ENCODE measurements at regions not wholly inside any gene's neighbourhood (a gene's known extent, or its start where the extent isn't known, plus 50 kb on each side); places are given as distances from the start of the nearest gene placed in this dataset.

- no peaks in the 10 kb centered on the region for H3K79me1 ChIP-seq (replicated peaks; ENCODE audit: low read length, poor library complexity, severe bottlenecking)
Observed at GRCh38 chr6:11292594-11293236, 60.2 kb upstream of the NEDD9 start.

GRCh38 chr6:11292091-11292490 is 59.6 kb upstream of the NEDD9 start:
- no peak overlapping the region for H3K18ac ChIP-seq (ENCODE audit: low read depth in 1 of 2, low read length in 2 of 2)
- H2AK5ac ChIP-seq (ENCODE audit: low read length, severe bottlenecking): no peak overlapping the region
- H3K4me3 ChIP-seq (ENCODE audit: insufficient read depth in 1 of 2, low read depth in 1 of 2, low read length in 2 of 2): no peak overlapping the region
- H3K14ac ChIP-seq (ENCODE audit: low read length in 2 of 2): no peak overlapping the region
- H3K23ac ChIP-seq (ENCODE audit: low read length in 2 of 2): no peak overlapping the region
- WGBS: 28% methylated on average over 4 of the region's 4 CpGs
- H4K91ac ChIP-seq (ENCODE audit: low read length): no peak overlapping the region
- H3K27me3 ChIP-seq (ENCODE audit: control insufficient read depth in 1 of 2, insufficient read depth in 1 of 2, low read length in 2 of 2): no peaks in the 10 kb centered on the region
- no peaks in the 10 kb centered on the region for H3K36me3 ChIP-seq (ENCODE audit: control insufficient read depth in 1 of 2, insufficient read depth in 2 of 2, low read depth in 1 of 2, low read length in 2 of 2)
- no peak overlapping the region for H2BK15ac ChIP-seq (ENCODE audit: low read depth, poor library complexity, severe bottlenecking)
- no peaks in the 10 kb centered on the region for H3K79me1 ChIP-seq (replicated peaks; ENCODE audit: low read length, poor library complexity, severe bottlenecking)
- no peak overlapping the region for H3K9ac ChIP-seq (ENCODE audit: low read length)
- no peak overlapping the region for H2BK120ac ChIP-seq (ENCODE audit: low read depth, low read length)
- H2BK12ac ChIP-seq (ENCODE audit: low read length in 2 of 2): no peak overlapping the region
- H3K4me2 ChIP-seq (ENCODE audit: low read length, poor library complexity, severe bottlenecking): no peak overlapping the region
- peaks cover 11% of the 10 kb centered on the region for H3K9me3 ChIP-seq (ENCODE audit: control insufficient read depth, low read length)
- peaks cover 2% of the 10 kb centered on the region for H3K4me1 ChIP-seq (ENCODE audit: control insufficient read depth, insufficient read depth, low read depth, low read length)
- H2BK5ac ChIP-seq (ENCODE audit: low read depth, low read length, poor library complexity, severe bottlenecking): no peak overlapping the region
- no peak overlapping the region for H3K27ac ChIP-seq (ENCODE audit: low read length, poor library complexity, severe bottlenecking)
- no peak overlapping the region for H2AFZ ChIP-seq (ENCODE audit: low read depth, low read length)
- H3K4ac ChIP-seq (ENCODE audit: low read depth in 1 of 2, low read length in 2 of 2): no peak overlapping the region
- H4K8ac ChIP-seq (ENCODE audit: low read length): no peak overlapping the region
- peak; percentile 23 for DNase-seq

More at GRCh38 chr6:11292594-11293236, 60.2 kb upstream of the NEDD9 start:
- Histone ChIP-seq H2BK15ac (ENCODE audit: low read depth, poor library complexity, severe bottlenecking) (no peak overlapping the region), H4K8ac (ENCODE audit: low read length) (no peak overlapping the region), H3K4me2 (ENCODE audit: low read length, poor library complexity, severe bottlenecking) (no peak overlapping the region), H3K27ac (ENCODE audit: low read length, poor library complexity, severe bottlenecking) (no peak overlapping the region), H3K14ac (ENCODE audit: low read length in 2 of 2) (no peak overlapping the region), H3K23ac (ENCODE audit: low read length in 2 of 2) (no peak overlapping the region), H3K9ac (ENCODE audit: low read length) (no peak overlapping the region), H3K9me3 (ENCODE audit: control insufficient read depth, low read length) (peaks cover 11% of the 10 kb centered on the region), H3K4me3 (ENCODE audit: insufficient read depth in 1 of 2, low read depth in 1 of 2, low read length in 2 of 2) (no peak overlapping the region), H2BK120ac (ENCODE audit: low read depth, low read length) (no peak overlapping the region), H2BK12ac (ENCODE audit: low read length in 2 of 2) (no peak overlapping the region), H2AK5ac (ENCODE audit: low read length, severe bottlenecking) (no peak overlapping the region), H3K4ac (ENCODE audit: low read depth in 1 of 2, low read length in 2 of 2) (no peak overlapping the region), H3K36me3 (ENCODE audit: control insufficient read depth in 1 of 2, insufficient read depth in 2 of 2, low read depth in 1 of 2, low read length in 2 of 2) (no peaks in the 10 kb centered on the region), H4K91ac (ENCODE audit: low read length) (no peak overlapping the region), H3K27me3 (ENCODE audit: control insufficient read depth in 1 of 2, insufficient read depth in 1 of 2, low read length in 2 of 2) (no peaks in the 10 kb centered on the region), H3K4me1 (ENCODE audit: control insufficient read depth, insufficient read depth, low read depth, low read length) (peaks cover 3% of the 10 kb centered on the region), H2BK5ac (ENCODE audit: low read depth, low read length, poor library complexity, severe bottlenecking) (no peak overlapping the region), H3K18ac (ENCODE audit: low read depth in 1 of 2, low read length in 2 of 2) (no peak overlapping the region), H2AFZ (ENCODE audit: low read depth, low read length) (no peak overlapping the region)
- no peak for DNase-seq

- no peaks in the 10 kb centered on the region for H3K79me1 ChIP-seq (replicated peaks; ENCODE audit: low read length, poor library complexity, severe bottlenecking)
- H3K18ac ChIP-seq (ENCODE audit: low read depth in 1 of 2, low read length in 2 of 2): no peak overlapping the region
- H3K4me1 ChIP-seq (ENCODE audit: control insufficient read depth, insufficient read depth, low read depth, low read length): peaks cover under 1% of the 10 kb centered on the region
- H3K27me3 ChIP-seq (ENCODE audit: control insufficient read depth in 1 of 2, insufficient read depth in 1 of 2, low read length in 2 of 2): no peaks in the 10 kb centered on the region
- H3K27ac ChIP-seq (ENCODE audit: low read length, poor library complexity, severe bottlenecking): no peak overlapping the region
- no peak overlapping the region for H2BK12ac ChIP-seq (ENCODE audit: low read length in 2 of 2)
- H3K23ac ChIP-seq (ENCODE audit: low read length in 2 of 2): no peak overlapping the region
- no peak overlapping the region for H2AK5ac ChIP-seq (ENCODE audit: low read length, severe bottlenecking)
- no peak overlapping the region for H2BK120ac ChIP-seq (ENCODE audit: low read depth, low read length)
- no peak overlapping the region for H3K14ac ChIP-seq (ENCODE audit: low read length in 2 of 2)
- H2AFZ ChIP-seq (ENCODE audit: low read depth, low read length): no peak overlapping the region
- H3K4ac ChIP-seq (ENCODE audit: low read depth in 1 of 2, low read length in 2 of 2): no peak overlapping the region
- no peak overlapping the region for H3K4me3 ChIP-seq (ENCODE audit: insufficient read depth in 1 of 2, low read depth in 1 of 2, low read length in 2 of 2)
- no peak overlapping the region for H4K8ac ChIP-seq (ENCODE audit: low read length)
- H4K91ac ChIP-seq (ENCODE audit: low read length): no peak overlapping the region
- H3K9me3 ChIP-seq (ENCODE audit: control insufficient read depth, low read length): peaks cover 11% of the 10 kb centered on the region
- H2BK15ac ChIP-seq (ENCODE audit: low read depth, poor library complexity, severe bottlenecking): peak overlapping the region; percentile 23
- no peak overlapping the region for H3K4me2 ChIP-seq (ENCODE audit: low read length, poor library complexity, severe bottlenecking)
- H2BK5ac ChIP-seq (ENCODE audit: low read depth, low read length, poor library complexity, severe bottlenecking): no peak overlapping the region
- no peaks in the 10 kb centered on the region for H3K36me3 ChIP-seq (ENCODE audit: control insufficient read depth in 1 of 2, insufficient read depth in 2 of 2, low read depth in 1 of 2, low read length in 2 of 2)
- 86% methylated on average over 4 of the region's 4 CpGs for WGBS
- DNase-seq: no peak
- no peak overlapping the region for H3K9ac ChIP-seq (ENCODE audit: low read length)
Observed at GRCh38 chr6:11291582-11291981, 59.1 kb upstream of the NEDD9 start.

GRCh38 chr6:11290027-11290426 is 57.6 kb upstream of the NEDD9 start:
- H2AK5ac ChIP-seq (ENCODE audit: low read length, severe bottlenecking): no peak overlapping the region

More at GRCh38 chr6:11290027-11290426, 57.6 kb upstream of the NEDD9 start:
- H3K18ac ChIP-seq (ENCODE audit: low read depth in 1 of 2, low read length in 2 of 2): no peak overlapping the region
- no peak overlapping the region for H3K4me3 ChIP-seq (ENCODE audit: insufficient read depth in 1 of 2, low read depth in 1 of 2, low read length in 2 of 2)
- H3K9ac ChIP-seq (ENCODE audit: low read length): no peak overlapping the region
- 85% methylated on average over 8 of the region's 8 CpGs for WGBS
- no peak overlapping the region for H2AFZ ChIP-seq (ENCODE audit: low read depth, low read length)
- H4K8ac ChIP-seq (ENCODE audit: low read length): no peak overlapping the region
- H4K91ac ChIP-seq (ENCODE audit: low read length): no peak overlapping the region
- no peak overlapping the region for H2BK5ac ChIP-seq (ENCODE audit: low read depth, low read length, poor library complexity, severe bottlenecking)
- H2BK12ac ChIP-seq (ENCODE audit: low read length in 2 of 2): no peak overlapping the region
- DNase-seq: no peak
- no peaks in the 10 kb centered on the region for H3K36me3 ChIP-seq (ENCODE audit: control insufficient read depth in 1 of 2, insufficient read depth in 2 of 2, low read depth in 1 of 2, low read length in 2 of 2)
- no peak overlapping the region for H3K4ac ChIP-seq (ENCODE audit: low read depth in 1 of 2, low read length in 2 of 2)
- H2BK120ac ChIP-seq (ENCODE audit: low read depth, low read length): no peak overlapping the region
- H3K4me1 ChIP-seq (ENCODE audit: control insufficient read depth, insufficient read depth, low read depth, low read length): no peaks in the 10 kb centered on the region
- no peaks in the 10 kb centered on the region for H3K79me1 ChIP-seq (replicated peaks; ENCODE audit: low read length, poor library complexity, severe bottlenecking)
- H3K4me2 ChIP-seq (ENCODE audit: low read length, poor library complexity, severe bottlenecking): no peak overlapping the region
- H3K23ac ChIP-seq (ENCODE audit: low read length in 2 of 2): no peak overlapping the region
- no peaks in the 10 kb centered on the region for H3K27me3 ChIP-seq (ENCODE audit: control insufficient read depth in 1 of 2, insufficient read depth in 1 of 2, low read length in 2 of 2)
- H3K9me3 ChIP-seq (ENCODE audit: control insufficient read depth, low read length): no peaks in the 10 kb centered on the region
- H3K27ac ChIP-seq (ENCODE audit: low read length, poor library complexity, severe bottlenecking): no peak overlapping the region
- H3K14ac ChIP-seq (ENCODE audit: low read length in 2 of 2): no peak overlapping the region
- no peak overlapping the region for H2BK15ac ChIP-seq (ENCODE audit: low read depth, poor library complexity, severe bottlenecking)
